ENCODE measurements at regions not wholly inside any gene's neighbourhood (a gene's known extent, or its start where the extent isn't known, plus 50 kb on each side); places are given as distances from the start of the nearest gene placed in this dataset.
"Not testable (repeated sequence)": the region's sequence is repeated elsewhere in the genome, so short reads cannot be mapped to it uniquely, and the experiment has no call there.

GRCh38 chr10:121325490-121326231 lies 272.6 kb downstream of the FGFR2 start:
- DNase-seq (ENCODE audit: insufficient read length, low spot score) (no peak), FAIRE-seq (no peak)
- TF ChIP-seq CTCF (IDR thresholded peaks at IDR 0.05; ENCODE audit: insufficient read depth, missing control alignments), result no peak

- no peak for DNase-seq (ENCODE audit: insufficient read length, low spot score)
- TF ChIP-seq CTCF (IDR thresholded peaks at IDR 0.05; ENCODE audit: insufficient read depth, missing control alignments), result no peak
- no peak for FAIRE-seq
Measured at GRCh38 chr10:121326905-121327304, 271.3 kb downstream of the FGFR2 start.

GRCh38 chr10:121327727-121328126 lies 270.5 kb downstream of the FGFR2 start:
- TF ChIP-seq CTCF (IDR thresholded peaks at IDR 0.05; ENCODE audit: insufficient read depth, missing control alignments), result no peak
- FAIRE-seq (no peak), DNase-seq (ENCODE audit: insufficient read length, low spot score) (no peak)

GRCh38 chr10:121329631-121330030 lies 268.6 kb downstream of the FGFR2 start:
- not testable (repeated sequence) for FAIRE-seq; DNase-seq (ENCODE audit: insufficient read length, low spot score)

- no peak for TF ChIP-seq CTCF (IDR thresholded peaks at IDR 0.05; ENCODE audit: insufficient read depth, missing control alignments)
- DNase-seq (ENCODE audit: insufficient read length, low spot score), result no peak
- FAIRE-seq, result no peak
Measured at GRCh38 chr10:121330563-121330962, 267.7 kb downstream of the FGFR2 start.

GRCh38 chr10:121332353-121332752 lies 265.9 kb downstream of the FGFR2 start:
- FAIRE-seq (no peak), DNase-seq (ENCODE audit: insufficient read length, low spot score) (no peak)
- no peak for TF ChIP-seq CTCF (IDR thresholded peaks at IDR 0.05; ENCODE audit: insufficient read depth, missing control alignments)

GRCh38 chr10:121332829-121333765 lies 265.1 kb downstream of the FGFR2 start:
- DNase-seq (ENCODE audit: insufficient read length, low spot score) (no peak), FAIRE-seq (no peak)
- no peak for TF ChIP-seq CTCF (IDR thresholded peaks at IDR 0.05; ENCODE audit: insufficient read depth, missing control alignments)
